GM18517 (cell line): ENCODE measurements at regions not wholly inside any gene's neighbourhood (a gene's known extent, or its start where the extent isn't known, plus 50 kb on each side); places are given as distances from the start of the nearest gene placed in this dataset.

Experiments
- ATAC-seq: cut with Tn5 transposase; IDR thresholded peaks from one replicate; pipeline ENCODE4 v1.9.1; 2021; ENCODE audit warnings: mild to moderate bottlenecking, moderate library complexity; ENCODE audit not compliant: unreplicated experiment

DNA sequence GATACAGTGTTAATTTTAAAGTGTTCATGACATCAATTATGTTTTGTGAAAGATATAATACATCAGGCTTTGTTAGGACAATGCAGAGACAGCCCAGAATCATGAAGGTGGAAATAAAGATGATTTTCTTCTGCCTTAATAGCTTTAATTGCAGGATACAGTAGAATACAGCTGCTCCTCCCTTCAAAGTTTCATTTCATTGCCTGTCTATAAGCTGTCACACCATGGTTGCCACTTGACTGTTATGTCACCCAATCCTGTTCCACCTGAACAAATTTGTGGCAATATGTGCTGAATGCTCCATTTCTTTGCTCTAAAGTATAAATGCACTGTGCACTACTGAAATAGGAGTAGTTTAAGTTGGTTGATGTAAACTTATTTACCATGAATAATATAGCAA lies 537.8 kb upstream of the ROBO2 start:
- no peak for ATAC-seq

DNA sequence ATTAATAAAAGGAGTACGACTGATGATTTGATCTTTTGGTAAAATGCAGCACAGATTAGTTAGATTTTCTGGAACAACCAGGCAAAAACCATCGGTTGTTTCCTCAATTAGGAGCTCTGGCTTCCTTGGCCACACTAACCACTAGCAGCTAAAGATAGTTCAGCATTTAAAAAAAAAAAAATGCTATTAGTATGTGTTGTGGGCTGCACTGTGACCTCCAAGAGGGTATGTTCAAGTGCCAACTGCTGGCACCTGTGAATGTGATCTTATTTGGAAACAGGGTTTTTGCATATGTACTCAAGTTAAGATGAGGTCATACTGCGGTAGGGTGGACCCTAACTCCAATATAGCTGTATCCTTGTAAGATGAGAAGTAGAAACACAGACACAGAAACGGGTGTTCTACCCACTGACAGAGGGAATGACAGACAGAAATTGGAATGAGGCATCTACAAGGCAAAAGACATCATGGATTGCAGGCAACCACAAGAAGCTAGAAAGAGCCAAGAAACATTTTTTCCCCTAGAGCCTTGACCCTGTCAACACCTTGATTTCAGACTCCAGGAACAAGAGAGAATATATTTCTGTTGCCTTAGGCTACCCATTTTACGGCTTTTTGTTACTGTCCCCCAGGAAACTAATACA lies 534.6 kb upstream of the ROBO2 start:
- ATAC-seq: no peak

DNA sequence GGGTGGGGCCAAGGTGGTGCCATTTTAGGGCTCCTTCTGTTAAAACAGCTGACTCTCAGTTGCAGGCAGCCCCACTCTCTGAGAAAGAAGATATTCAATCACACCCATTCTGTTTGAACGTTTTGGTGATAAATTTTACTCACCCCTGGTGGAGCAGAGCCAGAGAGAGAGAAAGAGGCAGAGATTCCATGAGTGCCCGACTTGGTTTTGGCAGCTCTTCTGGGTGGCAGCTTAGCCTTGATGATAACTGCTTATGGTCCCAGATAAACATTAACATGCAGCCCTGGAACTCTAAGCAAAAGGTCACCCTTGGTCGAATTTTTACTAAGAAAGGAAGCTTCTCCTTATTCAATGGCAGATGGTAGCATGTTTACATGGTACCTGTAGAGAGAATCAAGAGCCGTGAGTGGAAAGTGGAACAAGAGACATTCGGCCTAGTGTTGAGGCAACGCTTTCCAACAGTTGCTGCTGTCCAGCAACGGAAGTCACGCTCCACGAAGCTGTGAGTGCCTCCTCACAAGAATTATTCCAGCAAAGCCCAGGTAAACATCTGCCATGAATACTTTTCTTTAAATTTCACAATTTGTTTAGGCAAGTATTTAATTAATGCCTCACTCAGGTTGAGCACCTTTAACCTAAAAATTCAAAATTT lies 530.6 kb upstream of the ROBO2 start:
- no peak for ATAC-seq

DNA sequence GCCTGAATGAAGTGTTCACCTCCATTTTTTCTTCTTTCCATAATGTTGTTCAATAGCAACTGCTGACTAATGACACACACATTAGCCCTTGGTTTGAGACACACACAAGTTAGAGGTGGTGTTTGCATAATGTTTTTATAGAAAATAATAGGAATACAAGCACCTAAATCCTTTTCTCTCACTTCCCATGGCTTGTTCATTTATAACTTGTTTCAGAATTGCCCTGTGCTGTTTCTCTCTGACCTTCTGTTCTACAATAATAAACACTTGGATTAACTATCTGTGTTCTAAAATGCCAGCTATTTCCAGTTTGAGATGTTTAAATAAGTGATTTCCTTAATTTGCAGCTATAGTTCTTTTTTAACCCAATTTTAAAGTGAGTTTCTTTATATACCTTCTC lies 525.1 kb upstream of the ROBO2 start:
- ATAC-seq: no peak

DNA sequence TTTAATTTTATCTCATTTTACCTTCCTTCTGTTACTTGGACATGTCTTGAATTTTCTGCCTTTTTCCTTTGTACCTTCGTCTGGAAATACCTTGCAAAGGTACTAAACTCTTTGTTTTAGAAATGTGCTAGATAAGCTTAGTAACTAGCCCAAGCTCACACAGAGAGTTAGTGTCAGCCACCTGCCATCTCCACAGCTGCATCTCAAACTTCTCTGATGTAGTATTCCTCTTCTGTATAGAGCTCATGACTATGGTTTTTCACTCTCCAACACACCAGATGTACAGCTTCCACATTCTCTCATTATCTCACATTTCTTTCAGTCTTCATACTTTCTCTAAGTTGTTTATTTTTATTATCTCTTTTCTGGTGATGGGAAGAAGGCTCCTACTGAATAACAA lies 516.6 kb upstream of the ROBO2 start:
- no peak for ATAC-seq

DNA sequence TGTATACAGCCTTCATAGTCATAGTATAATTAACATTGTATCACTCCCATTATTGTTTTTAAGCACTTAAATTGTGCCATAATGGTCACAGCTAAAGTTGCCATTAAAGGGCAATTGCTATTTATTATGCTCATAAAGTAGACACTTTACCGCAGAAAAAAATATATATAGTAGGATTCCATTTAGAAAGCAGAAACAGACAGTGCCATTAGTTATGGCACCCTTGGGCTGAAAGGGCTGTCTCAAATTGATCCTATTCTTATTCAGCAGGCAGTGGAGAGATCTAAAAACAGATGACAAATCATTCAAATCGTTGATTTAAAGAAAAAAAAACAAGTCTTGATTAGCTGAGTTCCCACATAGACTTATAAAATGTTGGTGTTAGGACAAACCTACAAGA lies 514.2 kb upstream of the ROBO2 start:
- no peak for ATAC-seq

DNA sequence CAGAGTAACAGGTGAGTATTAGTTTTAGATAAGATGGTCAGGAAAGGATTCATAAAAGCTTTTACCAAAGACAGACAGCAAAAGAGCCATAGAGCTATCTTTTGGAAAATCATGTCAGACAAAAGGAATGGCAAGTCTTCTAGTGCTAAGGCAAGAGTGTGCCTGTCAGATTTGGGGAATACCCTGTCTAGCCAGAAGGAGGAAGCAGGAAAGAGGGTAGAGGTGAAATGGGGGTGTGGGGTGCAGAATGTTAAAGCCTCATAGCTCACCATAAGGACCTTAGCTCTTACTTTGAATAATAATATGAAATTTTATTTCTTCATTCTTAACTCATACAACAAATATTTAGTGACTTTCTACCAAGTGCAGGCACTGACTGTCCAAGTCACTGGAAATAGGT lies 512.1 kb upstream of the ROBO2 start:
- no peak for ATAC-seq

DNA sequence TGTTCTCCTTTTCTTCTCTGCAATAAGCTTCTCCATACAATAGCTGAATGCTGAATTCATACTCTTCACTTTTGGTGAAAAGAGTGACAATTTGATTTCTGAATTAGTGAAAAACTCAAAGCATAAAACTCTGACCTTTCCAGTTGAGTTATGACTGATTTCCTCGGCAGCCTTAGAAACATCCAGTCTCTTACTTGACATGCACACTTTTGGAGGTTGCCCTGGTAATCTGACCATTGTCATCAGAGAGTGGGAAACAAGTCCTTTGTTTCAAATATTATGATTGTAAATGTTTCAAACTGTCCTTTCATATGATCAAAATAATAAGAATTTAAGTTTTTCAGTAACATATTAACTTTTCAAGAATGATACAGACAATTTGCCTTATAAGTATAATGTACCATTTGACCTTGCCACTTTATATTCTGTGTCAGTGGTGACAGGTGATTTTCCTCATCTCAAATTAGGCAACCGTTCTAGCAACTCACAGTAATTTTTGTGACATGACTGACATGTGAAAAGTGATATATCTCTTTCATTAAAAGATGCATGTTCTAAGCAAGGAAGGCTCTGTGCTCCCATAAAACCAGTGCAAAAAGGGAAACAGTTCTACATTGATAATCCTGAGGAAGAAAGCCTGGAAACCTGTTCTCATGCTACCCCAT lies 507.6 kb upstream of the ROBO2 start:
- no peak for ATAC-seq

DNA sequence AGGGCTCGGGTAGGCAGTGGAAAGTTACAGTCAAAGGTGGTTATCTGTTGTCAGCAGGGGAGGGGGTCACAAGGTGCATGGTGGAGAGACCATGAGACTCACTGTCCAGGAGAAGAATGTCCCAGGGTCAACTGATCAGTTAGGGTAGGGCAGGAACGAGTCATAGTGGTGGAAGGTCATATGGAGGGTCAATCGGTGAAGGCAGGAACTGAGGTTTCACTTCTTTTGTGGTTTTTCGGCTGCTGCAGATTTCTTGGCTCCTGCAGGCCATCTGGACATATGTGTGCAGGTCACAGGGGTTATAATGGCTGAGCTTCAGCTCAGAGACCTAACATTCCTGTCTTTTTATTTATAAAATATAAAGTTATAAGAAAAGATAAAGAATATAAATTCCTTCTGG lies 506.2 kb upstream of the ROBO2 start:
- peak; percentile 47 for ATAC-seq

DNA sequence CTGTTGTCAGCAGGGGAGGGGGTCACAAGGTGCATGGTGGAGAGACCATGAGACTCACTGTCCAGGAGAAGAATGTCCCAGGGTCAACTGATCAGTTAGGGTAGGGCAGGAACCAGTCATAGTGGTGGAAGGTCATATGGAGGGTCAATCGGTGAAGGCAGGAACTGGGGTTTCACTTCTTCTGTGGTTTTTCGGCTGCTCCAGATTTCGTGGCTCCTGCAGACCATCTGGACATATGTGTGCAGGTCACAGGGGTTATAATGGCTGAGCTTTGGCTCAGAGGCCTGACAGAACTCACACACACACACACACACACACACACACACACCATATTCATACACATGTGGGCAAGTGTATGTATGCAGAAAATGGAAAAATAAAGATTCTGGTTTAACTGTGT lies 502.0 kb upstream of the ROBO2 start:
- peak; percentile 54 for ATAC-seq

DNA sequence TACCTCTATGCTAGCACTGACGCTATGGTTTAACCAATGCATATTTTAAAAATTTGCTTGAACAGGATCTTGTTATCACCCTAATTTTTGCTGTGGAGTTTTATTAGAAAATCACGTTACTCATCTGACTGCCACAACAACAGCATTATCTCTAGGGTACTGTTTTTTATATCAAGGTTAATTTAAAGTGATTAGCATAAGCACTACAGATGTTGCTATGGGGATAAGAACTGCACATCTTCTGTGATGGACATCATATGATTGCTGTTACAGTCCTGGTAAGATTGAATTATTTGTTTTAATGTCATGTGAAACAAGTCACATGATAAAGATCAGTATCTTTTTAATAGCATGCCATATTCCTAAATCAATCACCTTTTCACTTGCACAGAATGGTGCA lies 492.2 kb upstream of the ROBO2 start:
- no peak for ATAC-seq

DNA sequence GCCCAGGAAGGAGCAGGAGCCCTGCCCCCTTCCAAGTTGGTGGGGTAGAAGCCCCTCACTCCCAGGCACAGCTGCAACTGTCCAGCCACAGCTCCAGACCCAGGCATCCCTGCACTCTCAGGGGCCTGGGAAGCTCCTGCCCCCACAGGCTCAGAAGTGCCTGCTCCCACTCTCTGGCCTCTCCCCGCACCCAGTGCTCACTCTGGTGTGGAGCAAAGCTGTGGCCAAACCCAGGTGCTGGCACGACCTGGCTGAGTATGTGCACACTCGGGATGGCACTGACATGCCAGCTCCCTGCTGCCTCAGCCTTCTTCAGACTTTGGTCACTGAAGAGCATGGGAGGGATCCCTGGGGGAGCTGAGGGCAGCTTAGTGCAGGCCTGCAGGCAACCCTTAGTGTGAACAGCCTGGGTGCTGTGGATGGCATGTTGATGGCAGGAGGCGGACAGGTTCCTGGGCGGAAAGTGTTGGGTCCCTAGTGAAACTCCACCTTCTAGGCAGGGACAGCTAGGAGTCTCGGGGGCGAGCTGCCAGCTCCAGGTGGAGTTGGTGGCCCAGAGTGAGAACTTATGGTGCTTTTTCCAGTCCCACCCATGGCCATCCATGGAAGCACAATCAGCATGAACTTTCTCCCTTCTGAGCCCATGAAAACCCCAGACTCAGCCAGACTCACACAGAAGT lies 489.2 kb upstream of the ROBO2 start:
- ATAC-seq: no peak

DNA sequence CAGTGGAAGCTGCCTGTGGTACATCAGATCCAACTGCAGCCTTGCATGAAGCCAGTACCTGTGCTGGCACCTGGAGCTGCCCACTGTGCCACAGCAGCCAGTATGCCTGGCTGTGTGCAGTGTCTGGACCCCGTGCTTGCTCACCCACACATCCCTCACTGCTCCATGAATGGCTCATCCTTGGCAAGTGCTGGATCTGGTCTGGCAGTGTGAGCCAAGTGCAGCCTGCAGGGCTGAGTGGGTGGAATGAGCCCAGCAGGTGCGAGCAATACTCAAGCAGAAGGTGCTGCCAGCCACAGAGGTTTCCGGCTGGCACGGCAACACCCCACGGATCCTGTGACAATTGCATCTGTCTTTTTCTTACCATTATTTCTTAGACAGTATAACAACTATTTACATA lies 488.2 kb upstream of the ROBO2 start:
- ATAC-seq: no peak

DNA sequence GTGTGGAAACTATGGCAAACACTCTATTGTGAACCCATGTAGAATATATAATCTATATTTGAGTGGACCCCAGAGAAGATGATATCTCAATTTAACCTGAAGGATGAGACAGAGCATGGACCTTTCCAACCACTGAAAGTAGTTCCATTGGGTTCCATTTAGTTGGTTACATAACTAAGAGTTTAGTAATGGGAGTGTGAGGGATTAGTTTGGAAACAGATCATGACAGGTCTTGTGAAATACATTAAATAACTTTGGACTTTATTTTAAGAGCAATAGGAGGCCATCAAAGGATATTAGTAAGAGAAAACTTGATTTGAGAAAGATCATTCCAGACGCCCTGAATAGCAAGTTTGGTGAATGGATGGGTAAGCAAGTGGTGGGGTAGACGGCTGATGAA lies 487.2 kb upstream of the ROBO2 start:
- no peak for ATAC-seq

DNA sequence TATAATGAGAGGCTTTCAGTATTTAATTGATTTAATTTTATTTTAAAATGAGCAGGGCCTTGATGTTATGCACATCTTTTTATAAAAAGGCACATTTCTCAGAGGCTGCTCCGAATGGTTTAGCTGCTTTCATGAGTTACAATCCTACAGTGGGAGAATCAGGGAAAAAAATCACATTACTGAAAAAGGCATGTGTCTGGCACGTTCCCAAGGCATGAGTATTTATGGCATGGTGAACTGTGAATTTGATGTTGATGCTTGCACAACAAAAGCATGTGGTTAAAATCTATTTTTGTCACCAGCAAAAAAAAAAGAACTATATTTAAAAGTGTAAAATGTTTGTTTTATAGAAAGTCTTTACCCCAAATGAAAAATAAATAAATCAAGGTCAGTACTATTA lies 485.2 kb upstream of the ROBO2 start:
- no peak for ATAC-seq

DNA sequence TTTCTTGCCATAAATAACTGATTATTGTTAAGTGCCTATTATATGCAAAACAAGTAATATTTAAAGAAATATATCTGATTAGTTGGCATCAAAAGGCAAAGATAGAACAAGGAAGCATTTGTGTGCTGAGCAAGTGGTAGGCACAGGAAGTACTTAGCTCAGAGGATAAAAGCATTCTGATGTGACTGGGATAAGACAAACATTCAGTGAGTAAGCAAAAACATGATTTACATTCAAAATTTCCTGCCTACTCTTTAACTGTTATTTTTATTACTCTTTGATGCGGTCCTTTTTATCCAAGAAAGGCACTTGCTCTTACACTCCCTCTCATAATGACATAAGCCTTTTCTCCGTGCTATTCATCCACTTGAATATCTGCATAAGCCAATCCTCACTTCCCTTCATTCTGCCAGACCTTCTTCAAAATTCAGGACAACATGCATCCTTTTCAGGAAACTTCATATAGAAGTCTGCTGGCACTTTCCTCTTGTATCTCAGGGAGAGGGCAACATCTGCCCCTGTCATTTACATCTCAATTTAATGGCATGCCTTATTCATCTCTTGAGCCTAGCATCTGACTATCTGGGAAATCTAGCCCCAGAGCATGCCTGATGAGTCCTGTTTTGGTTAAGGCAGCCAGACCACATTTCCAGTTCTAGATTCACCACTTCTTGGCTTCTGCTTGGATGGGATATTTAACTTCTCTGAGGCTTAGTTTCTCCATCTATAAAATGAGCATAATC lies 478.2 kb upstream of the ROBO2 start:
- no peak for ATAC-seq

DNA sequence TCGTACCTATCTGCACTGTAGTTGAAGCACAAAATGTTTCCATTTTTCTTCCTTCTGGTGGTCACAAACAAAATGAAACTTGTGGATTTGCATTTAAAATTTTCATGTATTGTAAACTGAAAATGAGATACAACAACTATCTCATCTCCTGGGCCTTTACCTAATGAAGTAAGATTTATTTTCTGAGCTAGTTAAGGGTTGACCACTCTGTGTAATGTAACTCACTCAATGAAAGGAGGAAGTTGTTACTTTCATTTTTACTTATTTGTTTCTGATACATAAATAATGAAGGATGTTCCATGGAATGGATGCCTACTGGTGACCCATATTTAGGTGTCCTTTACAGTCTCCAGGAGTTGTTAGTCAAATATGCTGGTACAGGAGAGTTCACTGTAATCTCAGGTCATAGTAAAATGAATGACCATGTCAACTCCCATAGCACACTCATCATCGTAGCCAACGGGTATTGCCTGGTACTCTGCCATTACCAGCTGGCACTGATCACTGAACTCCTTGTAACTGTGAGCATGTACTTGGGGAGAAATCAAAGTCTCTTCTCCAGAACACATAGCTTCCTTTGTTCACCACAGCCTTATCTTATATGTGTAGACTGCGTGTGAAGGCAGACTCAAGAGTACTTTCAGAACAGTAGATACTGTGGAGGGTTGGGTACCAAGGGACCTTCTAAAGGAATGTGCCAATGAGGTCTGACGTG lies 474.2 kb upstream of the ROBO2 start:
- ATAC-seq: no peak

DNA sequence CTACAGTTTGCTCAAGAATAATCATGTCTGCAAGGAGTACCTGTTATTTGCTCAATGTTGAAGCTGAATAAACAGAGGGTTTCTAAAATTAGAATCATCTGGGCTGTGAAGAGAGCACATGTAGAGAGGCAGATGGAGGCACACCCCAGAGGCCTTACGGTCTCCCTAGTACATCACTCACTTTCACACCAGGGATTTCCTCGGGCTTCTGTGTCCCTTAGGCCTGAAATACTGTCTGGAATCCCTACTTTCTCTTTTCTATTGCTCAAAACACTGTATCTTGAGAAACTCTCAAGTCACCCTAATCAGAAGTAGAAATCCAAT lies 473.7 kb upstream of the ROBO2 start:
- ATAC-seq: no peak

DNA sequence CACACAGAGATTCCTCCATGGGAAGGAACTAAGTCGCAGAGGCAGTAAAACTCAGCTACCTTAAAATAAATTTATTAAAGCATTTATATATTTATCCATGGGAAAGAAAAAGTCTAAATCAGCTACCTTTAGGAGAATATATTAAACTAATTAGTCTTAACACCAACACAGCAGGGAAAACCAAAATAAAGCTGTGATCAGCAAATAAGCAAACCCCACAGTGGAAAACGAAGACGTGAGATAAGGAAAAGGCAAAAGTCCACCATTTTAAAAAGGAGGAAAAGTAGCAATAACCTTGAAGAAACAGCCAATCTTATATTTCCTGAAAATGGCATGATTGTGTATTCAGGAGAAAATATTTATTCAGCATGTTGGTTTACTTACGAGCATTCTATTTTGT lies 473.0 kb upstream of the ROBO2 start:
- ATAC-seq: no peak

DNA sequence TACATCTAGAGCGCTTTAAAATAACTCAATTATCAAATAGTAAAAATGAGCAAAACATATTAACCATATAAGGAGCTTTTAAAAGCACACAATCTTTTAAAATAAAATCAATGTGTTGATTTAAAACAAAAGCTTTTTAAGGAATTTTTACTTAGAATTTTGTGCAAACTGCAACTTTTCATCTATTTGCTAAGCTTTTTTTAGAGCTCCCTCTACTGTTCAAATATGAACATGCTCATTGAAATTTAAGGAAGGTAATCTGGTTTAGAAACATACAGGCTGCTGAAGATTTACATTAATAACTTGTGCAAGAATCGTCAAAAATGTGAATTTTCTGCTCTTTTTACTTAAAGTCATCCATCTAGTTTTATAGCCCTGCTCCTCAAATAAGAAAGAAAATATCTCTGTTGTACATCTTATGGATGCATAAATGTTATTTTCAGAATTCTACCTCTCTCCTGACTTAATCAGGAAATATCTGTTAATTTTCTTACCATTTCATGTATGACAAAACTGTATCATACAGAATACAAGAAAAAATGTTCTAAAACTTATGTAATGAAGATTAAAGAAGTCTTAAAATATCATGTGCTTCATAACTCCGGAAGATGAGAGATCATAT lies 469.4 kb upstream of the ROBO2 start:
- no peak for ATAC-seq
